Panc1 (cell line): ENCODE measurements at regions not wholly inside any gene's neighbourhood (a gene's known extent, or its start where the extent isn't known, plus 50 kb on each side); places are given as distances from the start of the nearest gene placed in this dataset.

Experiments
- ATAC-seq: fragments of 200-7000 bp; cut with Tn5 transposase; 2 replicates; pipeline ENCODE4 v1.9.1; 2020; ENCODE audit warnings: mild to moderate bottlenecking, moderate library complexity
- BruUV-seq: library from RNA; stranded (reverse); fragments of 400-500 nt; replicated peaks from 2 replicates; lab custom pipeline; 2021; lab: Mats Ljungman, UMichigan
- CTCF ChIA-PET: fragments of 300-600 bp; sonication (Branson Sonifier 250); formaldehyde crosslinking; loops from one replicate; lab custom pipeline; 2022; ENCODE audit warnings: antibody characterized with exemption; lab: Charles Lee
- POLR2A ChIA-PET: fragments of 300-600 bp; sonication (Branson Sonifier 250); formaldehyde crosslinking; loops from one replicate; lab custom pipeline; 2022; ENCODE audit warnings: antibody characterized with exemption; lab: Charles Lee
- DNase-seq: peaks from one replicate; pipeline ENCODE4 v3.0.0-alpha.2; 2010; ENCODE audit warnings: low read depth, low spot score
- H3K27ac ChIP-seq: 2 replicates; pipeline ENCODE4 v1.5.1; 2011; ENCODE audit warnings: mild to moderate bottlenecking, low read length, inconsistent platforms
- H3K27me3 ChIP-seq: fragments of 200-500 bp; sonication (Bioruptor generic); 2 replicates; pipeline ENCODE4 v1.6.0; 2014; ENCODE audit warnings: low read length, inconsistent platforms; ENCODE audit not compliant: control insufficient read depth, insufficient read depth
- H3K36me3 ChIP-seq: fragments of 200-500 bp; sonication (Bioruptor generic); 2 replicates; pipeline ENCODE4 v1.5.1; 2014; ENCODE audit warnings: inconsistent platforms, mild to moderate bottlenecking, low read length, moderate library complexity; ENCODE audit not compliant: control insufficient read depth, insufficient read depth
- H3K4me1 ChIP-seq: 2 replicates; pipeline ENCODE4 v1.5.1; 2011; ENCODE audit warnings: inconsistent platforms, mild to moderate bottlenecking, low read length, moderate library complexity; ENCODE audit not compliant: control insufficient read depth, insufficient read depth
- H3K4me3 ChIP-seq, 2 experiments: 2 replicates each; pipeline ENCODE4 v1.5.1; 2011 to 2012; ENCODE audit warnings: low read depth in 2 of 2, low read length in 2 of 2, mild to moderate bottlenecking in 2 of 2, inconsistent platforms in 1 of 2, moderate library complexity in 1 of 2
- H3K9me3 ChIP-seq: fragments of 200-500 bp; sonication (Bioruptor generic); 2 replicates; pipeline ENCODE4 v1.5.1; 2014; ENCODE audit warnings: low read depth, mild to moderate bottlenecking, inconsistent platforms, low read length, moderate library complexity; ENCODE audit not compliant: control insufficient read depth, insufficient read depth
- CTCF ChIP-seq: fragments of 450-650 bp; IDR thresholded peaks from 2 replicates; pipeline ENCODE4 v1.5.1; 2017; ENCODE audit warnings: mild to moderate bottlenecking
- POLR2AphosphoS5 ChIP-seq: IDR thresholded peaks from 2 replicates; pipeline ENCODE4 v1.6.1; 2012; ENCODE audit warnings: mild to moderate bottlenecking, low read depth, low read length, moderate library complexity
- REST ChIP-seq, 2 experiments: IDR thresholded peaks; 2 replicates each; pipeline ENCODE4 v1.6.1; 2011 to 2012; ENCODE audit warnings: low read depth in 2 of 2, control low read depth in 1 of 2, low read length in 1 of 2, mild to moderate bottlenecking in 1 of 2, moderate library complexity in 1 of 2; ENCODE audit not compliant: insufficient read depth in 1 of 2
- SIN3A ChIP-seq: IDR thresholded peaks from 2 replicates; pipeline ENCODE4 v1.6.1; 2012; ENCODE audit warnings: low read depth, mild to moderate bottlenecking, low read length, moderate library complexity, borderline replicate concordance; ENCODE audit not compliant: insufficient read depth
- TCF7L2 ChIP-seq: IDR thresholded peaks from 2 replicates; pipeline ENCODE4 v1.6.1; 2011; ENCODE audit warnings: mild to moderate bottlenecking, low read depth, low read length, inconsistent platforms
- in situ Hi-C: cut with HindIII; loops from 2 replicates; pipeline ENCODE4 v1.10.0; 2016; ENCODE audit warnings: low sequenced_read_pairs, low pct_unique_long_range_greater_than_20kb
- intact Hi-C: fragments of 100-400 bp; cut with micrococcal nuclease; formaldehyde crosslinking; loops from one replicate; pipeline ENCODE4 v1.10.0; 2022; ENCODE audit not compliant: unreplicated experiment

DNA sequence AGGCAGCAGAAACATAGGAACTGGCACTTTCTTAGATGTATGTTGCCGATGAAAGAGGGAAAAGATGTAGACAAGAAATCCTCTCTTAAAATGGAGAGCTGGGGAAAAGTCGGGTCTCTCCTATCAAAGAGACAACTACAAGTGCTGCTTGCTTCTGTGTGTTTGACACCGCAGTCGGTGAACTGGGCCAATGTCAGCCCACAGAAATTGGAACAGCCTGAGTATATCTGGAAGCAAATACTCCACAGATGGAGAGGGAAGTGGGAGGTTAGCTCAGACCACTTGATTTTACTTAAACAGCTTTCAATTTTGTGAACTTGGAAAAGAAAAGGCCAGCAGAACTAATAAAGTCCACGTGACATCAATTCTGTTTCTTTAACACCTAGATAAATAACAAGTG, 230.9 kb upstream of the FAT1 start:
- TF ChIP-seq SIN3A, result no peak
- no peak for DNase-seq
- BruUV-seq, result no TSS peak
- no peak overlapping the region for H3K27ac ChIP-seq
- ChIA-PET POLR2A (no interaction called here), CTCF (no interaction called here)
- no peak for ATAC-seq
- H3K36me3 ChIP-seq, result no peaks in the 10 kb centered on the region
- in situ Hi-C loops, result no loop called here
- no peaks in the 10 kb centered on the region for H3K9me3 ChIP-seq
- no peaks in the 10 kb centered on the region for H3K4me1 ChIP-seq
- intact Hi-C loops, result no loop called here
- H3K4me3 ChIP-seq, result no peak overlapping the region
- H3K27me3 ChIP-seq, result no peaks in the 10 kb centered on the region

DNA sequence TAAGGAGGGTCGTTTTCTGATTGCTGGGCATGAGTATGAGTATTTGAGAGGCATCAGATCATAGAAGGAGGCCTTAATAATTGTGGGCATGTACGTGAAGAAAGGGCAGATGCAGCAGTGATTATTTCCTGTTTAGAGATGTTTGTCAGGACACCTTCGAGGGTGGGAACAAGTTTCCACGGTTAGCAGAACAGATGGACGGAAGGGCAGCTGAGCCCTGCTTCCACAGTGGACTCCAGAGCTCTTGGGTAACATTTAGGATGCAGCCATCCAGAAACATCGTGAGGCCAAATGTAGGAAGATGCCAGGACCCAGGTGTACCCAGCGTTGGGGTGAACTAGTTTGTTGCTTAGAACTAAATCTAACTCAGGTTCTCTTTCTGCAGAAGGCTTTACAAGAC, 231.3 kb upstream of the FAT1 start:
- in situ Hi-C loops, result no loop called here
- TF ChIP-seq TCF7L2, result no peak
- no peak for TF ChIP-seq POLR2AphosphoS5
- no peak for TF ChIP-seq SIN3A
- no peak for TF ChIP-seq REST (IDR thresholded peaks at IDR 0.05; ENCODE audit: insufficient read depth in 1 of 2, low read depth in 2 of 2, low read length in 1 of 2)
- no peak for TF ChIP-seq CTCF
- H3K27ac ChIP-seq, result no peak overlapping the region
- no TSS peak for BruUV-seq
- ChIA-PET POLR2A (no interaction called here), CTCF (no interaction called here)
- intact Hi-C loops, result no loop called here
- H3K4me3 ChIP-seq, result no peak overlapping the region
- no peaks in the 10 kb centered on the region for H3K27me3 ChIP-seq
- no peaks in the 10 kb centered on the region for H3K4me1 ChIP-seq
- ATAC-seq (no peak), DNase-seq (no peak)
- no peaks in the 10 kb centered on the region for H3K36me3 ChIP-seq
- H3K9me3 ChIP-seq, result no peaks in the 10 kb centered on the region

GRCh38 chr4:186957952-186958555, 234.4 kb upstream of the FAT1 start:
- in situ Hi-C loops (no loop called here), intact Hi-C loops (no loop called here)
- POLR2A ChIA-PET, result no interaction called here
- TF ChIP-seq REST (IDR thresholded peaks at IDR 0.05; ENCODE audit: insufficient read depth in 1 of 2, low read depth in 2 of 2, low read length in 1 of 2), result no peak
- TF ChIP-seq CTCF, result no peak
- TF ChIP-seq POLR2AphosphoS5, result no peak
- no peak for TF ChIP-seq SIN3A
- no peak for TF ChIP-seq TCF7L2
- CTCF ChIA-PET, result interaction anchor here (0.6 kb wide), 1 partner anchor 71 kb away, joined by 5 read pairs; no protein-coding TSS in a partner anchor
- Histone ChIP-seq H3K9me3 (no peaks in the 10 kb centered on the region), H3K4me1 (no peaks in the 10 kb centered on the region), H3K4me3 (no peak overlapping the region), H3K36me3 (no peaks in the 10 kb centered on the region), H3K27me3 (no peaks in the 10 kb centered on the region), H3K27ac (no peak overlapping the region)
- no peak for ATAC-seq
- BruUV-seq, result no TSS peak
- no peak for DNase-seq
